SK-N-SH (cell line): ENCODE measurements at regions not wholly inside any gene's neighbourhood (a gene's known extent, or its start where the extent isn't known, plus 50 kb on each side); places are given as distances from the start of the nearest gene placed in this dataset.

Experiments
- CTCF ChIA-PET: fragments of 300-600, 350-600 bp; formaldehyde crosslinking; extraction: SDS; loops from one replicate; lab custom pipeline; 2021; lab: Yijun Ruan, JAX
- POLR2A ChIA-PET: fragments of 350-600 bp; sonication (Branson Sonifier 250); formaldehyde crosslinking; extraction: SDS; loops from one replicate; lab custom pipeline; 2020; ENCODE audit warnings: antibody characterized with exemption, inconsistent platforms; lab: Yijun Ruan, JAX
- DNase-seq: peaks from one replicate; pipeline ENCODE4 v3.0.0; 2012
- H2AFZ ChIP-seq: fragments of 200-600 bp; sonication (generic); 2 replicates; pipeline ENCODE4 v1.8.1; 2016; ENCODE audit warnings: antibody characterized with exemption, mild to moderate bottlenecking, low read depth
- H3F3A ChIP-seq: fragments of 200-600 bp; sonication (generic); replicated peaks from 2 replicates; pipeline ENCODE3; 2016; ENCODE audit warnings: antibody characterized with exemption, mild to moderate bottlenecking; ENCODE audit not compliant: insufficient read depth
- H3K27ac ChIP-seq, 2 experiments: fragments of 200-500 bp in 1 of 2; fragments of 200-600 bp in 1 of 2; sonication (Bioruptor generic) in 1 of 2; sonication (generic), shearing (Covaris generic) in 1 of 2; 2 replicates each; pipeline versions ENCODE4 v1.5.1 to v1.6.1; 2014 to 2016; ENCODE audit warnings: low read depth in 2 of 2, inconsistent platforms in 1 of 2, low read length in 1 of 2, mild to moderate bottlenecking in 1 of 2, mixed read lengths in 1 of 2
- H3K27me3 ChIP-seq: fragments of 200-600 bp; sonication (generic), shearing (Covaris generic); 2 replicates; pipeline ENCODE4 v1.6.1; 2016; ENCODE audit warnings: mixed run types; ENCODE audit not compliant: insufficient read depth
- H3K36me3 ChIP-seq, 2 experiments: fragments of 200-500 bp in 1 of 2; fragments of 200-600 bp in 1 of 2; sonication (Bioruptor generic) in 1 of 2; sonication (generic) in 1 of 2; replicated peaks in 1 of 2; 2 replicates each; pipeline versions ENCODE3 to v1.5.1; 2014 to 2016; ENCODE audit warnings: low read length in 1 of 2, mild to moderate bottlenecking in 1 of 2; ENCODE audit not compliant: insufficient read depth in 2 of 2, control insufficient read depth in 1 of 2
- H3K4me1 ChIP-seq, 2 experiments: fragments of 200-500 bp in 1 of 2; fragments of 200-600 bp in 1 of 2; sonication (Bioruptor generic) in 1 of 2; sonication (generic), shearing (Covaris generic) in 1 of 2; 2 replicates each; pipeline versions ENCODE4 v1.5.1 to v1.6.1; 2014 to 2016; ENCODE audit warnings: low read depth in 1 of 2, low read length in 1 of 2, mixed run types in 1 of 2; ENCODE audit not compliant: insufficient read depth in 2 of 2, control insufficient read depth in 1 of 2
- H3K4me2 ChIP-seq: fragments of 200-600 bp; sonication (generic), shearing (Covaris generic); 2 replicates; pipeline ENCODE4 v1.6.1; 2017; ENCODE audit warnings: mixed run types
- H3K4me3 ChIP-seq, 2 experiments: fragments of 200-500 bp in 1 of 2; fragments of 200-600 bp in 1 of 2; sonication (Bioruptor generic) in 1 of 2; sonication (generic), shearing (Covaris generic) in 1 of 2; 2 replicates each; pipeline versions ENCODE4 v1.5.1 to v1.8.1; 2014 to 2016; ENCODE audit warnings: low read depth in 2 of 2, inconsistent platforms in 1 of 2, low read length in 1 of 2, mild to moderate bottlenecking in 1 of 2, mixed read lengths in 1 of 2, moderate library complexity in 1 of 2
- H3K79me2 ChIP-seq: fragments of 200-600 bp; sonication (generic); 2 replicates; pipeline ENCODE4 v1.8.1; 2017; ENCODE audit warnings: mild to moderate bottlenecking; ENCODE audit not compliant: insufficient read depth
- H3K9ac ChIP-seq: fragments of 200-600 bp; sonication (generic); 2 replicates; pipeline ENCODE4 v1.6.1; 2017; ENCODE audit warnings: mixed run types
- H3K9me2 ChIP-seq: fragments of 200-600 bp; sonication (generic); 2 replicates; pipeline ENCODE4 v1.6.1; 2017; ENCODE audit warnings: mixed run types
- H3K9me3 ChIP-seq: fragments of 200-600 bp; sonication (generic); 2 replicates; pipeline ENCODE4 v1.6.1; 2017; ENCODE audit warnings: mixed run types, mild to moderate bottlenecking, moderate library complexity
- H4K20me1 ChIP-seq: fragments of 200-600 bp; sonication (generic); 2 replicates; pipeline ENCODE4 v1.6.1; 2017; ENCODE audit warnings: mild to moderate bottlenecking, mixed run types; ENCODE audit not compliant: insufficient read depth
- EP300 ChIP-seq, 2 experiments: IDR thresholded peaks; 2 replicates each; pipeline versions ENCODE4 v1.4.0 to v1.6.1; 2012; ENCODE audit warnings: borderline replicate concordance in 1 of 2, low read depth in 1 of 2, low read length in 1 of 2
- EZH2phosphoT487 ChIP-seq: fragments of 200-600 bp; sonication (generic); IDR thresholded peaks from 2 replicates; pipeline ENCODE4 v1.6.1; 2017; ENCODE audit warnings: low read depth, mixed run types, mild to moderate bottlenecking, antibody characterized with exemption, moderate library complexity, borderline replicate concordance
- FOXM1 ChIP-seq: IDR thresholded peaks from 2 replicates; pipeline ENCODE4 v1.4.0; 2012; ENCODE audit warnings: low read depth, mild to moderate bottlenecking
- GATA2 ChIP-seq: sonication (generic); formaldehyde crosslinking; IDR thresholded peaks from 2 replicates; pipeline ENCODE4 v1.5.0; 2020; ENCODE audit warnings: mild to moderate bottlenecking, missing genetic modification reagents
- MEF2A ChIP-seq: IDR thresholded peaks from 2 replicates; pipeline ENCODE4 v1.4.0; 2012; ENCODE audit warnings: low read depth, borderline replicate concordance
- NRF1 ChIP-seq: IDR thresholded peaks from 2 replicates; pipeline ENCODE4 v1.6.1; 2012; ENCODE audit warnings: low read depth, mild to moderate bottlenecking, low read length
- POLR2AphosphoS5 ChIP-seq: IDR thresholded peaks from 2 replicates; pipeline ENCODE4 v1.6.1; 2012; ENCODE audit warnings: low read depth, low read length
- RAD21 ChIP-seq: IDR thresholded peaks from 2 replicates; pipeline ENCODE4 v1.6.1; 2012; ENCODE audit warnings: mild to moderate bottlenecking, low read length
- RCOR1 ChIP-seq: fragments of 150-350 bp; IDR thresholded peaks from 2 replicates; pipeline ENCODE4 v1.6.1; 2017; ENCODE audit warnings: antibody characterized with exemption, low read length
- RFX5 ChIP-seq: IDR thresholded peaks from 2 replicates; pipeline ENCODE4 v1.6.1; 2012; ENCODE audit warnings: mild to moderate bottlenecking, improper control_type of control experiment, low read length
- RXRA ChIP-seq: IDR thresholded peaks from 2 replicates; pipeline ENCODE4 v1.4.0; 2012; ENCODE audit warnings: low read depth, mild to moderate bottlenecking, borderline replicate concordance
- SMC3 ChIP-seq: IDR thresholded peaks from 2 replicates; pipeline ENCODE4 v1.6.1; 2012; ENCODE audit warnings: low read depth, low read length, improper control_type of control experiment
- TCF12 ChIP-seq: IDR thresholded peaks from 2 replicates; pipeline ENCODE4 v1.4.0; 2012
- WGBS: methylation state at CpG from one replicate; pipeline ENCODE4 v1.1.6; 2017; ENCODE audit warnings: low lambda C conversion rate; 5-methylcytosine and 5-hydroxymethylcytosine counted together
- TF ChIP-seq, protein P1 (sequence below): fragments of 150-350 bp; IDR thresholded peaks from 2 replicates; pipeline ENCODE4 v1.6.1; 2016; ENCODE audit warnings: mild to moderate bottlenecking, low read depth, low read length
- TF ChIP-seq, protein P2 (sequence below): IDR thresholded peaks from 2 replicates; pipeline ENCODE4; 2012
- TF ChIP-seq, protein P3 (sequence below): IDR thresholded peaks from 2 replicates; pipeline ENCODE4 v1.4.0; 2012; ENCODE audit warnings: low read depth, borderline replicate concordance
- TF ChIP-seq, protein P4 (sequence below): IDR thresholded peaks from 2 replicates; pipeline ENCODE4 v1.6.1; 2012; ENCODE audit warnings: mild to moderate bottlenecking, low read depth, low read length, moderate library complexity
- TF ChIP-seq, protein P5 (sequence below): fragments of 200-600 bp; sonication (generic); IDR thresholded peaks from 2 replicates; pipeline ENCODE4 v1.6.1; 2017; ENCODE audit warnings: antibody characterized with exemption, mild to moderate bottlenecking, moderate library complexity

DNA sequence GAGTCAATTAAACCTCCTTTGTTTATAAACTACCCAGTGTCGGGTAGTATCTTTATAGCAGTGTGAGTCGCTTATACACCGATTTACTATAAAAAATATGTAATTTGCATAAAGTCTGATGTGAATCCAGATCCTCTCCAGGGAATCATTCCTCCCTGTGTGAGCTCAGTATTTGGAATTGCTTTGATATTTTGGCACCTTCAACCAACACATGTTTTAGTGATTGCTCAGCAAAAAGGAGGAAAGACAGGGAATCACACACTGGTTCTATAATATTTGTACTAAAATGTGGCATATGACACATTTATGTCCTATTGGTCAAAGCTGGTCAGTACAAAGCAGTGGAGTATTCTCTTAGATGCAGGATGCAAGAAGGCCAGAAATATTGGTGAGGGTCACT is 703.9 kb upstream of the ATXN7L3B start:
- 2% methylated on average over 3 of the region's 3 CpGs for WGBS

DNA sequence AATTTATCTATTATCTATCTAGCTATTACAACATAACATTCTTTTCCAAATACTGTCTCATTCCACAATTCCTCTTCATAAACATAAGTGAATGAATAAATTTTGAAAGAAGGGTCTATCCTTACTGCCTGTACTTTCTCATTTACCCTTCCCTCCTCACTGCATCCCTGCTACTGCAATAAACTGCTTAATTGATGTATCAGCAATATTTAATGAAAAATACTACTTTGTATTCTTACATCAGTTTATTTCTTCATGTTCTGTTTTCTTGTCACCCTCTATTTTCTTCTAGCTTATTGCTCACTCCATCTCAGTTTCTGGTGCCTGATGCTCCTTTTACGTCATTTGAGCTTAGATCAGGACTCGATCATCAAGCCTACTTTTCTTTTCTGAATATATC is 695.7 kb upstream of the ATXN7L3B start:
- Histone ChIP-seq H3K27ac (no peak overlapping the region), H2AFZ (no peak overlapping the region), H3K4me2 (no peak overlapping the region), H3K4me1 (no peaks in the 10 kb centered on the region), H3K9me3 (no peaks in the 10 kb centered on the region), H3K9ac (no peak overlapping the region), H3F3A (no peaks in the 10 kb centered on the region), H3K79me2 (no peaks in the 10 kb centered on the region), H3K36me3 (no peaks in the 10 kb centered on the region), H3K27me3 (no peaks in the 10 kb centered on the region), H4K20me1 (no peaks in the 10 kb centered on the region), H3K9me2 (no peaks in the 10 kb centered on the region), H3K4me3 (no peak overlapping the region)
- no peak for DNase-seq
- WGBS, result 3% methylated on average over 2 of the region's 2 CpGs
- POLR2A ChIA-PET, result no interaction called here
- CTCF ChIA-PET, result no interaction called here
- no peak for TF ChIP-seq EP300 (IDR thresholded peaks at IDR 0.05; ENCODE audit: borderline replicate concordance in 1 of 2, low read depth in 1 of 2, low read length in 1 of 2)
- TF ChIP-seq, protein P1, sequence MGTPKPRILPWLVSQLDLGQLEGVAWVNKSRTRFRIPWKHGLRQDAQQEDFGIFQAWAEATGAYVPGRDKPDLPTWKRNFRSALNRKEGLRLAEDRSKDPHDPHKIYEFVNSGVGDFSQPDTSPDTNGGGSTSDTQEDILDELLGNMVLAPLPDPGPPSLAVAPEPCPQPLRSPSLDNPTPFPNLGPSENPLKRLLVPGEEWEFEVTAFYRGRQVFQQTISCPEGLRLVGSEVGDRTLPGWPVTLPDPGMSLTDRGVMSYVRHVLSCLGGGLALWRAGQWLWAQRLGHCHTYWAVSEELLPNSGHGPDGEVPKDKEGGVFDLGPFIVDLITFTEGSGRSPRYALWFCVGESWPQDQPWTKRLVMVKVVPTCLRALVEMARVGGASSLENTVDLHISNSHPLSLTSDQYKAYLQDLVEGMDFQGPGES, result no peak
- TF ChIP-seq EZH2phosphoT487, result no peak
- no peak for TF ChIP-seq TCF12
- TF ChIP-seq RAD21, result no peak
- no peak for TF ChIP-seq NRF1
- TF ChIP-seq, protein P2, sequence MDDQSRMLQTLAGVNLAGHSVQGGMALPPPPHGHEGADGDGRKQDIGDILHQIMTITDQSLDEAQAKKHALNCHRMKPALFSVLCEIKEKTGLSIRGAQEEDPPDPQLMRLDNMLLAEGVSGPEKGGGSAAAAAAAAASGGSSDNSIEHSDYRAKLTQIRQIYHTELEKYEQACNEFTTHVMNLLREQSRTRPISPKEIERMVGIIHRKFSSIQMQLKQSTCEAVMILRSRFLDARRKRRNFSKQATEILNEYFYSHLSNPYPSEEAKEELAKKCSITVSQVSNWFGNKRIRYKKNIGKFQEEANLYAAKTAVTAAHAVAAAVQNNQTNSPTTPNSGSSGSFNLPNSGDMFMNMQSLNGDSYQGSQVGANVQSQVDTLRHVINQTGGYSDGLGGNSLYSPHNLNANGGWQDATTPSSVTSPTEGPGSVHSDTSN, result no peak
- TF ChIP-seq, protein P3, sequence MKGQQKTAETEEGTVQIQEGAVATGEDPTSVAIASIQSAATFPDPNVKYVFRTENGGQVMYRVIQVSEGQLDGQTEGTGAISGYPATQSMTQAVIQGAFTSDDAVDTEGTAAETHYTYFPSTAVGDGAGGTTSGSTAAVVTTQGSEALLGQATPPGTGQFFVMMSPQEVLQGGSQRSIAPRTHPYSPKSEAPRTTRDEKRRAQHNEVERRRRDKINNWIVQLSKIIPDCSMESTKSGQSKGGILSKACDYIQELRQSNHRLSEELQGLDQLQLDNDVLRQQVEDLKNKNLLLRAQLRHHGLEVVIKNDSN, result no peak
- TF ChIP-seq RXRA, result no peak
- no peak for TF ChIP-seq POLR2AphosphoS5
- no peak for TF ChIP-seq RCOR1
- TF ChIP-seq RFX5, result no peak

More for the DNA sequence above, 703.9 kb upstream of the ATXN7L3B start:
- Histone ChIP-seq H3K9me3 (no peaks in the 10 kb centered on the region), H2AFZ (no peak overlapping the region), H3F3A (no peaks in the 10 kb centered on the region), H3K27me3 (no peaks in the 10 kb centered on the region), H3K79me2 (no peaks in the 10 kb centered on the region), H3K36me3 (no peaks in the 10 kb centered on the region), H3K9ac (no peak overlapping the region), H3K4me1 (no peaks in the 10 kb centered on the region), H3K4me3 (no peak overlapping the region), H3K4me2 (no peak overlapping the region), H3K27ac (no peak overlapping the region), H3K9me2 (no peaks in the 10 kb centered on the region), H4K20me1 (no peaks in the 10 kb centered on the region)
- CTCF ChIA-PET, result no interaction called here
- TF ChIP-seq, protein P4, sequence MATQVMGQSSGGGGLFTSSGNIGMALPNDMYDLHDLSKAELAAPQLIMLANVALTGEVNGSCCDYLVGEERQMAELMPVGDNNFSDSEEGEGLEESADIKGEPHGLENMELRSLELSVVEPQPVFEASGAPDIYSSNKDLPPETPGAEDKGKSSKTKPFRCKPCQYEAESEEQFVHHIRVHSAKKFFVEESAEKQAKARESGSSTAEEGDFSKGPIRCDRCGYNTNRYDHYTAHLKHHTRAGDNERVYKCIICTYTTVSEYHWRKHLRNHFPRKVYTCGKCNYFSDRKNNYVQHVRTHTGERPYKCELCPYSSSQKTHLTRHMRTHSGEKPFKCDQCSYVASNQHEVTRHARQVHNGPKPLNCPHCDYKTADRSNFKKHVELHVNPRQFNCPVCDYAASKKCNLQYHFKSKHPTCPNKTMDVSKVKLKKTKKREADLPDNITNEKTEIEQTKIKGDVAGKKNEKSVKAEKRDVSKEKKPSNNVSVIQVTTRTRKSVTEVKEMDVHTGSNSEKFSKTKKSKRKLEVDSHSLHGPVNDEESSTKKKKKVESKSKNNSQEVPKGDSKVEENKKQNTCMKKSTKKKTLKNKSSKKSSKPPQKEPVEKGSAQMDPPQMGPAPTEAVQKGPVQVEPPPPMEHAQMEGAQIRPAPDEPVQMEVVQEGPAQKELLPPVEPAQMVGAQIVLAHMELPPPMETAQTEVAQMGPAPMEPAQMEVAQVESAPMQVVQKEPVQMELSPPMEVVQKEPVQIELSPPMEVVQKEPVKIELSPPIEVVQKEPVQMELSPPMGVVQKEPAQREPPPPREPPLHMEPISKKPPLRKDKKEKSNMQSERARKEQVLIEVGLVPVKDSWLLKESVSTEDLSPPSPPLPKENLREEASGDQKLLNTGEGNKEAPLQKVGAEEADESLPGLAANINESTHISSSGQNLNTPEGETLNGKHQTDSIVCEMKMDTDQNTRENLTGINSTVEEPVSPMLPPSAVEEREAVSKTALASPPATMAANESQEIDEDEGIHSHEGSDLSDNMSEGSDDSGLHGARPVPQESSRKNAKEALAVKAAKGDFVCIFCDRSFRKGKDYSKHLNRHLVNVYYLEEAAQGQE, result no peak
- TF ChIP-seq EP300 (IDR thresholded peaks at IDR 0.05; ENCODE audit: borderline replicate concordance in 1 of 2, low read depth in 1 of 2, low read length in 1 of 2) (no peak), RXRA (no peak), FOXM1 (no peak), SMC3 (no peak), GATA2 (no peak), MEF2A (no peak)
- TF ChIP-seq, protein P5, sequence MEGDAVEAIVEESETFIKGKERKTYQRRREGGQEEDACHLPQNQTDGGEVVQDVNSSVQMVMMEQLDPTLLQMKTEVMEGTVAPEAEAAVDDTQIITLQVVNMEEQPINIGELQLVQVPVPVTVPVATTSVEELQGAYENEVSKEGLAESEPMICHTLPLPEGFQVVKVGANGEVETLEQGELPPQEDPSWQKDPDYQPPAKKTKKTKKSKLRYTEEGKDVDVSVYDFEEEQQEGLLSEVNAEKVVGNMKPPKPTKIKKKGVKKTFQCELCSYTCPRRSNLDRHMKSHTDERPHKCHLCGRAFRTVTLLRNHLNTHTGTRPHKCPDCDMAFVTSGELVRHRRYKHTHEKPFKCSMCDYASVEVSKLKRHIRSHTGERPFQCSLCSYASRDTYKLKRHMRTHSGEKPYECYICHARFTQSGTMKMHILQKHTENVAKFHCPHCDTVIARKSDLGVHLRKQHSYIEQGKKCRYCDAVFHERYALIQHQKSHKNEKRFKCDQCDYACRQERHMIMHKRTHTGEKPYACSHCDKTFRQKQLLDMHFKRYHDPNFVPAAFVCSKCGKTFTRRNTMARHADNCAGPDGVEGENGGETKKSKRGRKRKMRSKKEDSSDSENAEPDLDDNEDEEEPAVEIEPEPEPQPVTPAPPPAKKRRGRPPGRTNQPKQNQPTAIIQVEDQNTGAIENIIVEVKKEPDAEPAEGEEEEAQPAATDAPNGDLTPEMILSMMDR, result no peak
- POLR2A ChIA-PET, result no interaction called here
- no peak for DNase-seq
